SH-SY5Y (cell line): ENCODE measurements at regions not wholly inside any gene's neighbourhood (a gene's known extent, or its start where the extent isn't known, plus 50 kb on each side); places are given as distances from the start of the nearest gene placed in this dataset.

Experiments used
- GATA2 ChIP-seq: IDR thresholded peaks from 2 replicates; pipeline ENCODE4 v1.6.1; 2011; ENCODE audit warnings: mild to moderate bottlenecking, low read depth, low read length
- GATA3 ChIP-seq: IDR thresholded peaks from 2 replicates; pipeline ENCODE4 v1.6.1; 2011; ENCODE audit warnings: low read depth, mild to moderate bottlenecking, low read length, moderate library complexity

- TF ChIP-seq GATA2 (no peak), GATA3 (no peak)
Measured at GRCh38 chr2:16117791-16118610, 177.7 kb downstream of the MYCN start.
